GM23248 (cell line): ENCODE measurements at regions not wholly inside any gene's neighbourhood (a gene's known extent, or its start where the extent isn't known, plus 50 kb on each side); places are given as distances from the start of the nearest gene placed in this dataset.
"Not testable (repeated sequence)": the region's sequence is repeated elsewhere in the genome, so short reads cannot be mapped to it uniquely, and the experiment has no call there.

Source experiments
- DNase-seq: peaks from one replicate; pipeline ENCODE4 v3.0.0-alpha.2; 2015
- H2AFZ ChIP-seq: fragments of 200-600 bp; sonication (generic); 2 replicates; pipeline ENCODE4 v1.6.1; 2016; ENCODE audit warnings: antibody characterized with exemption
- H3F3A ChIP-seq: fragments of 200-600 bp; sonication (generic); 2 replicates; pipeline ENCODE4 v1.6.1; 2016; ENCODE audit warnings: mild to moderate bottlenecking, antibody characterized with exemption, mixed run types; ENCODE audit not compliant: insufficient read depth
- H3K27ac ChIP-seq: fragments of 200-600 bp; sonication (generic); 2 replicates; pipeline ENCODE4 v1.5.1; 2016; ENCODE audit warnings: mild to moderate bottlenecking
- H3K27me3 ChIP-seq: fragments of 200-600 bp; sonication (generic); replicated peaks from 2 replicates; pipeline ENCODE4 v1.6.1; 2016; ENCODE audit warnings: mild to moderate bottlenecking; ENCODE audit not compliant: insufficient read depth
- H3K36me3 ChIP-seq: fragments of 200-600 bp; sonication (generic); 2 replicates; pipeline ENCODE4 v1.6.1; 2016; ENCODE audit warnings: low read depth, mild to moderate bottlenecking
- H3K4me1 ChIP-seq: fragments of 200-600 bp; sonication (generic); 2 replicates; pipeline ENCODE4 v1.6.1; 2016; ENCODE audit warnings: mild to moderate bottlenecking; ENCODE audit not compliant: insufficient read depth
- H3K4me2 ChIP-seq: fragments of 200-600 bp; sonication (generic); one replicate; pipeline ENCODE4 v1.6.1; 2016; ENCODE audit warnings: mild to moderate bottlenecking; ENCODE audit not compliant: unreplicated experiment
- H3K4me3 ChIP-seq: fragments of 200-600 bp; sonication (generic); 2 replicates; pipeline ENCODE4 v1.5.1; 2016; ENCODE audit warnings: mild to moderate bottlenecking
- H3K79me2 ChIP-seq: fragments of 200-600 bp; sonication (generic); 2 replicates; pipeline ENCODE4 v1.6.1; 2016; ENCODE audit warnings: mild to moderate bottlenecking; ENCODE audit not compliant: insufficient read depth
- H3K9ac ChIP-seq: fragments of 200-600 bp; sonication (generic); 2 replicates; pipeline ENCODE4 v1.6.1; 2016; ENCODE audit warnings: mild to moderate bottlenecking
- H3K9me2 ChIP-seq: fragments of 200-600 bp; sonication (generic); 2 replicates; pipeline ENCODE4 v1.6.1; 2016; ENCODE audit warnings: mixed run types, mild to moderate bottlenecking, moderate library complexity; ENCODE audit not compliant: insufficient read depth
- H3K9me3 ChIP-seq: fragments of 200-600 bp; sonication (generic); one replicate; pipeline ENCODE4 v1.6.1; 2017; ENCODE audit warnings: low read depth
- H4K20me1 ChIP-seq: fragments of 200-600 bp; sonication (generic); 2 replicates; pipeline ENCODE4 v1.6.0; 2016; ENCODE audit not compliant: insufficient read depth
- EZH2 ChIP-seq: fragments of 200-600 bp; sonication (generic); IDR thresholded peaks from 2 replicates; pipeline ENCODE4 v1.6.1; 2018; ENCODE audit warnings: antibody characterized with exemption, mild to moderate bottlenecking; ENCODE audit not compliant: insufficient read depth, poor library complexity, severe bottlenecking
- EZH2phosphoT487 ChIP-seq: fragments of 200-600 bp; sonication (generic); IDR thresholded peaks from 2 replicates; pipeline ENCODE4 v1.6.1; 2018; ENCODE audit warnings: antibody characterized with exemption, moderate library complexity, mild to moderate bottlenecking, low read depth; ENCODE audit not compliant: insufficient read depth
- WGBS, 2 experiments: methylation state at CpG; one replicate each; pipeline ENCODE4 v1.1.6; 2015 to 2017; ENCODE audit warnings: low lambda C conversion rate in 2 of 2, low coverage in 1 of 2; ENCODE audit errors: missing lambda C conversion rate in 2 of 2; 5-methylcytosine and 5-hydroxymethylcytosine counted together
- in situ Hi-C: fragments of 300-500 bp; cut with MboI; formaldehyde crosslinking; loops from 2 replicates; pipeline ENCODE4 v1.15.0; 2020

- H3F3A ChIP-seq, H3K4me1 ChIP-seq, H3K36me3 ChIP-seq, H3K79me2 ChIP-seq, in situ Hi-C loops, H3K9me2 ChIP-seq, H3K9ac ChIP-seq, H3K27ac ChIP-seq, H2AFZ ChIP-seq, H3K27me3 ChIP-seq, H3K4me2 ChIP-seq, H4K20me1 ChIP-seq, H3K9me3 ChIP-seq, H3K4me3 ChIP-seq, DNase-seq: not testable (repeated sequence)
- 43 to 53% methylated on average over 13 of the region's 13 CpGs for WGBS, 2 experiments
Observed at GRCh38 chr9:63762230-63762629, 1522.8 kb downstream of the FOXD4L5 start.

DNA sequence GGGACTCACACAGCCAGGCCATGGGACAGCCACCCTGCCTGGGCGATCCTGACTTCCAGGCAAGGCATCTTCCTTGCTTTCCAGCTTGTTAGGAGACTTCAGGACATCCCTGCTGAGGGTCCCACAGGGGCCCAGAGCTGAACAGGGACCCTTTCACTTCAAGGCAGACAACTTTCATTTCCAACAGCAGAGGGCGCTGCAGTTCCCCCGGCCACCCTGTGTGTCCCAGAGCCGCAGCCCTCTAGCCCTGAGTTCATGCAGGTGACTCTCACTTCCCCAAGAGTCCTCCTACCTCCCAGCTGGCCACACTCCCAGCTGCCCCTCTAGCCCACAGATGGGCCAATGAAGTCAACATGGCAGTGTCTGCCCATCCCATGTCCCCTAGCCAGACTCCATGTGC, 1556.0 kb downstream of the FOXD4L5 start:
- WGBS, 2 experiments, result 5 to 15% methylated on average over 4 of the region's 4 CpGs

DNA sequence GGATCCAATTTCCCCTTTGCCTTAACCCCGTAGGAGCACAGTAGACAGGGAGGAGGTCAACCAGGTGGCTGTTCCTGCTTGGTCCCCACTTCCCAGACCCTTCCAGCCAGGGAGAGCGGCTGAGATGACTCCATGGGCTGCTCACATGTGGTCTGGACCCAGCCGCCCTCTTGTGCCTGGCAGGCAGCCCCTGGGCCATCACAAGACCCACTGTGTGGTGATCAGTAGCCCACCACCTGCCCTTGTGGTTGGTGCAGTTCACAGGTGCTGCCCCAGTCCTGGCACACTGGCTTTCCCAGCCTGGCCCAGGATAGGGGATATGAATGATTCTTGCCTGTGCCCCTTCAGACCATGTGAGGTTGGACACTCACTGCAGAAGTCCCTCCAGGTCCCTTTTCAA, 1556.7 kb downstream of the FOXD4L5 start:
- Histone ChIP-seq H3K27me3 (no peaks in the 10 kb centered on the region), H3K9ac (no peak overlapping the region), H3K9me2 (no peaks in the 10 kb centered on the region), H3K79me2 (no peaks in the 10 kb centered on the region), H3K36me3 (no peaks in the 10 kb centered on the region), H3K4me1 (no peaks in the 10 kb centered on the region), H3K9me3 (no peaks in the 10 kb centered on the region), H3F3A (no peaks in the 10 kb centered on the region), H3K27ac (no peak overlapping the region), H3K4me2 (no peak overlapping the region), H3K4me3 (no peak overlapping the region), H4K20me1 (no peaks in the 10 kb centered on the region), H2AFZ (no peak overlapping the region)
- in situ Hi-C loops, result no loop called here
- no peak for TF ChIP-seq EZH2phosphoT487
- no peak for TF ChIP-seq EZH2
- 17 to 18% methylated on average over 3 of the region's 3 CpGs for WGBS, 2 experiments
- DNase-seq, result no peak

More for the DNA sequence above, 1556.0 kb downstream of the FOXD4L5 start:
- H3K9ac ChIP-seq, H3F3A ChIP-seq, H2AFZ ChIP-seq, H3K4me1 ChIP-seq, H3K4me3 ChIP-seq, DNase-seq, H3K27ac ChIP-seq, H3K9me2 ChIP-seq, H3K36me3 ChIP-seq, H3K79me2 ChIP-seq, H4K20me1 ChIP-seq, in situ Hi-C loops, H3K4me2 ChIP-seq, H3K27me3 ChIP-seq, H3K9me3 ChIP-seq: not testable (repeated sequence)

- H3K27me3 ChIP-seq, H3K9me3 ChIP-seq, H3K4me2 ChIP-seq, H3K4me3 ChIP-seq, H3K27ac ChIP-seq, in situ Hi-C loops, H4K20me1 ChIP-seq, H3K9me2 ChIP-seq, H3K79me2 ChIP-seq, H3F3A ChIP-seq, H3K4me1 ChIP-seq, H3K36me3 ChIP-seq, H2AFZ ChIP-seq, H3K9ac ChIP-seq, DNase-seq: not testable (repeated sequence)
- WGBS, 2 experiments, result 55% methylated on average over 21 of the region's 21 CpGs; no CpG with 5 or more reads in 1 of the 2 experiments
Observed at GRCh38 chr9:63708285-63708684, 1576.7 kb downstream of the FOXD4L5 start.

DNA sequence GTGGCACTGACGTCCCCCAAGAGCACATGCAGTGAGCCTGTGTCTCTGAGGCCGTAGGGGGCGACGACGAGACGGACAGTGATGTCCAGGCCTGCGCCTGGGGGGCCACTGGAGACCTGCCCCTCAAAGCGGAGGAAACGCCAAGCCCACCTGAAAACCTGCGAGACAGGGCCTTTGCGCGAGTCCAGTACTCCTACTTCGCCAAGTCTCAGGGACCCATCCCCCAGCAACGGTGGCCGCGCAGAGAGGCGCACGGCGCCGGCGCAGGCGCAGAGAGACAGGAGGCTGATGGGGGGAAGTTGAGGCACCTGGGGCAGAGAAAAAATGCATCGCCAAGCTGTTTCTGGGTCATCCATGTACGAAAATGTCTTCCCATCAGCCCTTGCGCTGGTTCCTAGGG, 1580.6 kb downstream of the FOXD4L5 start:
- DNase-seq, H3K27ac ChIP-seq, H3K9me2 ChIP-seq, H4K20me1 ChIP-seq, H3K4me3 ChIP-seq, H3K79me2 ChIP-seq, H3K4me2 ChIP-seq, H3K36me3 ChIP-seq, H2AFZ ChIP-seq, H3K9ac ChIP-seq, H3K27me3 ChIP-seq, in situ Hi-C loops, H3F3A ChIP-seq, H3K9me3 ChIP-seq, H3K4me1 ChIP-seq: not testable (repeated sequence)
- 65% methylated on average over 21 to 25 of the region's 25 CpGs for WGBS, 2 experiments

DNA sequence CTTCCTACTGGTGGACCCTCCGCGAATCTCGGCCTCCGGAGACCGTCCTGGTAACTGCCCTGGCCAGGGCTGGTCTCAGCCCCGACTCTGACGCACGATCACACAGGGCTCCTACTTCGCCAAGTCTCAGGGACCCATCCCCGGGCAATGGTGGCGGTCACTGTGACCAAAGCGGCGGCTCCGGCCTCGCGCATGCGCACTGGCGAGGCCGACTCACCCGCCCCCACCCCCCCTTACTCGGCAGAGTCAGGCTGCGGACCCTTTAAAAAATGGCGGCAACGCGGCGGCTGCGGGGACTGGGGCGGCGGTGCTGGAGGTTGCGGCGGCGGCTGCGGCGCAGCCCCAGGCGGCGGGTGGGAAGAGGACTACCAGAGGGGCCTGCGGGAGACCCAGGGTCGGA, 1581.3 kb downstream of the FOXD4L5 start:
- DNase-seq, H3K4me3 ChIP-seq, H3F3A ChIP-seq, H3K4me2 ChIP-seq, in situ Hi-C loops, H3K36me3 ChIP-seq, H4K20me1 ChIP-seq, H3K9ac ChIP-seq, H3K27ac ChIP-seq, H3K9me2 ChIP-seq, H3K79me2 ChIP-seq, H3K9me3 ChIP-seq, H3K4me1 ChIP-seq, H2AFZ ChIP-seq, H3K27me3 ChIP-seq: not testable (repeated sequence)
- WGBS, 2 experiments, result 57 to 59% methylated on average over 18 to 24 of the region's 38 CpGs

DNA sequence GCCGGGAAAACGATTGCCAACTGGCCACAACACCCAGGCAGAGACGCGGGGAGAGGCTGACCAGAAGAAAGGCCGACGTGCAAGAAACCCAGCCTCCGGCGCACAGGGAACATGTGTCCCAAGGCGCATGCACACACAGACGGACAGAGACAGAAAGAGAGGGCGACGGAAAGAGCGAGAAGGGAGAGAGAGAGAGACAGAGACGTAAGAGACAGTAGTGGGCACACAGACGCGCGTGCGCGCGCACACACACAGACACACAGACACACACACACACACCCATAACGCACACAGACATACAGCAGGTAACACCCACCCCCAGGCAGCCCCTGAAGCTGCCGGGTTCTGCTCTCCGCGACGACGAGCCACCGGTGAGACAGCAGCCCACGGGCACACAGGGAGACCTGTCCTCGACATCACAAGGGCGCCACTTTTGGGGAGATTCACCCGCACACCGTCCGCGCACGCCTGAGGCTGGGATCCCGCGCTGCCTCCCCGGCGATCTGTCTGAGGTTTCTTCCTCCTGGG, 1581.8 kb downstream of the FOXD4L5 start:
- DNase-seq, H3K4me1 ChIP-seq, H4K20me1 ChIP-seq, H3K4me3 ChIP-seq, H2AFZ ChIP-seq, H3F3A ChIP-seq, H3K9me3 ChIP-seq, H3K9ac ChIP-seq, H3K27me3 ChIP-seq, in situ Hi-C loops, H3K4me2 ChIP-seq, H3K9me2 ChIP-seq, H3K27ac ChIP-seq, H3K36me3 ChIP-seq, H3K79me2 ChIP-seq: not testable (repeated sequence)
- WGBS, 2 experiments, result 51 to 59% methylated on average over 17 to 36 of the region's 39 CpGs
